H1 (cell line): ENCODE measurements at regions not wholly inside any gene's neighbourhood (a gene's known extent, or its start where the extent isn't known, plus 50 kb on each side); places are given as distances from the start of the nearest gene placed in this dataset.

ENCODE experiments used
- CTCF ChIA-PET: fragments of 300-600 bp; sonication (Branson Sonifier 250); formaldehyde crosslinking; loops from one replicate; lab custom pipeline; 2021; ENCODE audit not compliant: partially characterized antibody; lab: Charles Lee
- POLR2A ChIA-PET: fragments of 300-600 bp; sonication (Branson Sonifier 250); formaldehyde crosslinking; loops from one replicate; lab custom pipeline; 2021; ENCODE audit warnings: inconsistent platforms; ENCODE audit not compliant: partially characterized antibody; lab: Charles Lee
- DNase-seq, 2 experiments: peaks; one replicate each; pipeline versions ENCODE4 v3.0.0 to v3.0.0-alpha.2; 2010 to 2022; ENCODE audit warnings: low spot score in 2 of 2, low read depth in 1 of 2, mixed read lengths in 1 of 2
- FAIRE-seq: peaks from 2 replicates; lab custom pipeline; 2011; peaks lifted over from hg19 to GRCh38; lab: Jason Lieb, UNC
- H2AFZ ChIP-seq: 2 replicates; pipeline ENCODE4 v1.8.1; 2012; ENCODE audit warnings: low read length, inconsistent platforms
- H2AK5ac ChIP-seq: 2 replicates; pipeline ENCODE4 v1.6.1; 2013; ENCODE audit warnings: low read depth, low read length
- H2BK120ac ChIP-seq: replicated peaks from 2 replicates; pipeline ENCODE3; 2013; ENCODE audit warnings: low read depth, low read length, inconsistent platforms
- H2BK12ac ChIP-seq: 2 replicates; pipeline ENCODE4 v1.6.1; 2013; ENCODE audit warnings: low read depth, low read length
- H2BK15ac ChIP-seq: 2 replicates; pipeline ENCODE4 v1.6.1; 2013; ENCODE audit warnings: low read length
- H2BK20ac ChIP-seq: 2 replicates; pipeline ENCODE4 v1.6.1; 2013; ENCODE audit warnings: low read length
- H2BK5ac ChIP-seq: 2 replicates; pipeline ENCODE4 v1.6.1; 2013; ENCODE audit warnings: low read depth, low read length
- H3K14ac ChIP-seq: 2 replicates; pipeline ENCODE4 v1.6.1; 2013; ENCODE audit warnings: inconsistent platforms; ENCODE audit not compliant: insufficient read length
- H3K18ac ChIP-seq: 2 replicates; pipeline ENCODE4 v1.6.1; 2013; ENCODE audit warnings: low read length; ENCODE audit errors: extremely low read depth
- H3K23ac ChIP-seq: 2 replicates; pipeline ENCODE4 v1.6.1; 2013; ENCODE audit warnings: inconsistent platforms; ENCODE audit not compliant: insufficient read length
- H3K23me2 ChIP-seq: 2 replicates; pipeline ENCODE4 v1.6.1; 2013; ENCODE audit warnings: low read depth, low read length
- H3K27ac ChIP-seq: 2 replicates; pipeline ENCODE4 v1.6.1; 2011; ENCODE audit warnings: low read depth, low read length, inconsistent platforms
- H3K27me3 ChIP-seq, 4 experiments: replicated peaks in 1 of 4; 1 replicate in 1 of 4; 2 replicates in 3 of 4; pipeline versions ENCODE4 v1.6.1 to v1.8.1; 2011 to 2013; ENCODE audit warnings: low read length in 3 of 4, mild to moderate bottlenecking in 3 of 4, inconsistent platforms in 2 of 4, mixed read lengths in 2 of 4, moderate library complexity in 1 of 4; ENCODE audit not compliant: control insufficient read depth in 3 of 4, insufficient read depth in 3 of 4; ENCODE audit errors: extremely low read depth in 1 of 4
- H3K36me3 ChIP-seq, 4 experiments: 2 replicates each; pipeline versions ENCODE4 v1.6.1 to v1.8.1; 2011 to 2013; ENCODE audit warnings: mild to moderate bottlenecking in 4 of 4, low read length in 3 of 4, moderate library complexity in 2 of 4, control low read depth in 1 of 4, inconsistent platforms in 1 of 4; ENCODE audit not compliant: insufficient read depth in 4 of 4, control insufficient read depth in 2 of 4
- H3K4ac ChIP-seq: replicated peaks from 2 replicates; pipeline ENCODE3; 2013; ENCODE audit warnings: low read length, low read depth, mixed read lengths, inconsistent platforms; ENCODE audit not compliant: insufficient read length
- H3K4me1 ChIP-seq, 4 experiments: replicated peaks in 1 of 4; 1 replicate in 1 of 4; 2 replicates in 3 of 4; pipeline versions ENCODE4 v1.6.1 to v1.8.1; 2011 to 2013; ENCODE audit warnings: low read length in 3 of 4, inconsistent platforms in 2 of 4, mixed read lengths in 1 of 4; ENCODE audit not compliant: insufficient read depth in 4 of 4, control insufficient read depth in 3 of 4
- H3K4me2 ChIP-seq, 2 experiments: 2 replicates each; pipeline versions ENCODE4 v1.6.1 to v1.8.1; 2011 to 2013; ENCODE audit warnings: low read depth in 2 of 2, low read length in 2 of 2, control low read depth in 1 of 2, inconsistent platforms in 1 of 2, mild to moderate bottlenecking in 1 of 2; ENCODE audit not compliant: insufficient read depth in 1 of 2
- H3K4me3 ChIP-seq, 4 experiments: fragments of 200-600, 300-600 bp in 1 of 4; sonication (generic), shearing (Covaris generic), sonication (Bioruptor Twin) in 1 of 4; 2 replicates each; pipeline versions ENCODE4 v1.5.1 to v1.8.1; 2011 to 2016; ENCODE audit warnings: low read length in 4 of 4, low read depth in 3 of 4, control low read depth in 2 of 4, inconsistent platforms in 2 of 4, mild to moderate bottlenecking in 2 of 4, mixed read lengths in 1 of 4, moderate library complexity in 1 of 4; ENCODE audit not compliant: insufficient read depth in 2 of 4; ENCODE audit errors: extremely low read depth in 1 of 4
- H3K56ac ChIP-seq: replicated peaks from 2 replicates; pipeline ENCODE3; 2013; ENCODE audit warnings: low read depth, mild to moderate bottlenecking, mixed read lengths, low read length, inconsistent platforms; ENCODE audit not compliant: insufficient read length
- H3K79me1 ChIP-seq: 2 replicates; pipeline ENCODE4 v1.6.1; 2013; ENCODE audit warnings: low read depth, low read length, control low read depth
- H3K79me2 ChIP-seq, 2 experiments: 2 replicates each; pipeline versions ENCODE4 v1.6.1 to v1.8.1; 2012 to 2013; ENCODE audit warnings: low read length in 2 of 2, mild to moderate bottlenecking in 2 of 2, inconsistent platforms in 1 of 2; ENCODE audit not compliant: insufficient read depth in 2 of 2, control insufficient read depth in 1 of 2
- H3K9ac ChIP-seq, 4 experiments: replicated peaks in 1 of 4; 1 replicate in 1 of 4; 2 replicates in 3 of 4; pipeline versions ENCODE4 v1.6.1 to v1.8.1; 2011 to 2013; ENCODE audit warnings: low read depth in 3 of 4, low read length in 3 of 4, control low read depth in 2 of 4, mild to moderate bottlenecking in 2 of 4, moderate library complexity in 2 of 4, inconsistent platforms in 1 of 4; ENCODE audit errors: extremely low read depth in 1 of 4
- H3K9me3 ChIP-seq, 2 experiments: 2 replicates each; pipeline versions ENCODE4 v1.6.1 to v1.8.1; 2012 to 2013; ENCODE audit warnings: mild to moderate bottlenecking in 2 of 2, moderate library complexity in 2 of 2, control low read depth in 1 of 2, inconsistent platforms in 1 of 2, low read depth in 1 of 2, low read length in 1 of 2, mixed read lengths in 1 of 2; ENCODE audit not compliant: insufficient read depth in 2 of 2
- H4K20me1 ChIP-seq, 2 experiments: replicated peaks in 1 of 2; 2 replicates each; pipeline versions ENCODE3 to v1.8.1; 2011 to 2013; ENCODE audit warnings: inconsistent platforms in 2 of 2, low read length in 2 of 2, mild to moderate bottlenecking in 1 of 2; ENCODE audit not compliant: insufficient read depth in 2 of 2, control insufficient read depth in 1 of 2
- H4K5ac ChIP-seq: 2 replicates; pipeline ENCODE4 v1.6.1; 2013; ENCODE audit warnings: low read length, low read depth, mixed read lengths, inconsistent platforms; ENCODE audit not compliant: insufficient read length
- H4K8ac ChIP-seq: 2 replicates; pipeline ENCODE4 v1.8.0; 2013; ENCODE audit warnings: mild to moderate bottlenecking, moderate library complexity, low read length, inconsistent platforms; ENCODE audit not compliant: insufficient read depth; ENCODE audit errors: extremely low read depth
- H4K91ac ChIP-seq: replicated peaks from 2 replicates; pipeline ENCODE3; 2013; ENCODE audit warnings: low read length, mixed read lengths, inconsistent platforms; ENCODE audit not compliant: insufficient read length
- EP300 ChIP-seq, 2 experiments: IDR thresholded peaks; 1 replicate in 1 of 2; 2 replicates in 1 of 2; pipeline ENCODE4 v1.6.1; 2011 to 2012; ENCODE audit warnings: low read depth in 2 of 2, low read length in 2 of 2, mild to moderate bottlenecking in 2 of 2, borderline replicate concordance in 1 of 2, inconsistent platforms in 1 of 2, moderate library complexity in 1 of 2
- GABPA ChIP-seq: IDR thresholded peaks from 2 replicates; pipeline ENCODE4 v1.6.1; 2011; ENCODE audit warnings: mild to moderate bottlenecking, low read length, moderate library complexity, borderline replicate concordance; ENCODE audit not compliant: insufficient read depth
- RAD21 ChIP-seq, 2 experiments: IDR thresholded peaks in 1 of 2; conservative IDR thresholded peaks in 1 of 2; 2 replicates each; pipeline ENCODE4 v1.6.1; 2011; ENCODE audit warnings: low read depth in 2 of 2, low read length in 2 of 2, improper control_type of control experiment in 1 of 2, inconsistent platforms in 1 of 2, mild to moderate bottlenecking in 1 of 2, moderate library complexity in 1 of 2
- WGBS, 2 experiments: shearing (Covaris generic) in 1 of 2; methylation state at CpG; one replicate each; pipeline versions ENCODE4 v1.1.6 to v1.1.7; 2013 to 2015; ENCODE audit warnings: low lambda C conversion rate in 2 of 2, mixed read lengths in 2 of 2, inconsistent platforms in 1 of 2, low coverage in 1 of 2, missing lambda C conversion rate in 1 of 2; ENCODE audit not compliant: insufficient replicate concordance in 2 of 2, insufficient coverage in 1 of 2, insufficient read length in 1 of 2; ENCODE audit errors: extremely low coverage in 1 of 2, missing lambda C conversion rate in 1 of 2; 5-methylcytosine and 5-hydroxymethylcytosine counted together

GRCh38 chr1:229110986-229111385 is 159.9 kb upstream of the RAB4A start:
- no peak overlapping the region for H4K8ac ChIP-seq
- no peak overlapping the region for H3K18ac ChIP-seq
- H3K14ac ChIP-seq: no peak overlapping the region
- H2BK15ac ChIP-seq: no peak overlapping the region
- H3K27me3 ChIP-seq: peaks cover 0 to 9% (median 0%) of the 10 kb centered on the region in 4 experiments; a peak in 2 of 7 replicates
- no peak overlapping the region for H2AK5ac ChIP-seq
- H3K4ac ChIP-seq: no peak overlapping the region
- DNase-seq (no peak), FAIRE-seq (no peak)
- no peaks in the 10 kb centered on the region for H3K79me2 ChIP-seq
- no peak overlapping the region for H2AFZ ChIP-seq
- H3K36me3 ChIP-seq: no peaks in the 10 kb centered on the region
- H3K23me2 ChIP-seq: no peaks in the 10 kb centered on the region
- H3K4me3 ChIP-seq: no peak overlapping the region
- H2BK20ac ChIP-seq: no peak overlapping the region
- no peak overlapping the region for H3K23ac ChIP-seq
- ChIA-PET CTCF (interaction anchor here (0.8 to 1.3 kb wide), 2 partner anchors 14 to 117 kb away, joined by 3 to 7 read pairs; no protein-coding TSS in a partner anchor), POLR2A (interaction anchor here (0.6 kb wide), 1 partner anchor 13 kb away, joined by 4 read pairs; no protein-coding TSS in a partner anchor)
- no peak overlapping the region for H2BK5ac ChIP-seq
- H3K4me1 ChIP-seq: peaks cover 4 to 12% (median 6%) of the 10 kb centered on the region in 4 experiments
- peaks cover 2% of the 10 kb centered on the region in 2 experiments for H4K20me1 ChIP-seq
- no peak overlapping the region for H3K4me2 ChIP-seq
- no peak overlapping the region for H4K91ac ChIP-seq
- H3K9me3 ChIP-seq: no peaks in the 10 kb centered on the region
- no peak overlapping the region for H4K5ac ChIP-seq
- H2BK120ac ChIP-seq: no peak overlapping the region
- H3K27ac ChIP-seq: no peak overlapping the region
- H3K56ac ChIP-seq: no peak overlapping the region
- H3K9ac ChIP-seq: no peak overlapping the region
- no peak overlapping the region for H2BK12ac ChIP-seq
- no peaks in the 10 kb centered on the region for H3K79me1 ChIP-seq
- 79% methylated on average over 1 of the region's 1 CpG; no CpG with 5 or more reads in 1 of the 2 experiments for WGBS, 2 experiments
- TF ChIP-seq EP300 (IDR thresholded peaks at IDR 0.05; ENCODE audit: borderline replicate concordance in 1 of 2, low read depth in 2 of 2, low read length in 2 of 2) (no peak), GABPA (no peak), RAD21 (IDR thresholded peaks at IDR 0.05 in 1 of 2, conservative IDR thresholded peaks at IDR 0.05 in 1 of 2; ENCODE audit: low read depth in 2 of 2, low read length in 2 of 2) (no peak)
